Cardiac muscle cell (in vitro differentiated cells and primary cell): ENCODE measurements at regions not wholly inside any gene's neighbourhood (a gene's known extent, or its start where the extent isn't known, plus 50 kb on each side); places are given as distances from the start of the nearest gene placed in this dataset.
A peak's percentile ranks its signal among the peaks of the same experiment; 100 is the strongest.

Experiments used
- DNase-seq, 2 donors: peaks; one replicate each; pipeline versions ENCODE4 v3.0.0 to v3.0.0-alpha.2; 2010 to 2017; ENCODE audit warnings: low read depth in 1 of 2, low spot score in 1 of 2
- H3K27ac ChIP-seq: fragments of 200-600 bp; sonication (generic); 2 replicates; pipeline ENCODE4 v1.5.1; 2016
- H3K27me3 ChIP-seq: fragments of 200-600 bp; sonication (generic); 2 replicates; pipeline ENCODE4 v1.6.0; 2016; ENCODE audit warnings: control low read depth
- H3K36me3 ChIP-seq: fragments of 200-600 bp; sonication (generic); 2 replicates; pipeline ENCODE4 v1.5.1; 2016; ENCODE audit warnings: control low read depth
- H3K4me1 ChIP-seq: fragments of 200-600 bp; sonication (generic); 2 replicates; pipeline ENCODE4 v1.8.1; 2017; ENCODE audit warnings: low read depth, mild to moderate bottlenecking, mixed run types
- H3K4me3 ChIP-seq: fragments of 200-600 bp; sonication (generic); 2 replicates; pipeline ENCODE4 v1.5.1; 2016; ENCODE audit warnings: mild to moderate bottlenecking
- H3K9me3 ChIP-seq: fragments of 200-600 bp; sonication (generic); 2 replicates; pipeline ENCODE4 v1.5.1; 2017; ENCODE audit warnings: low read depth, mild to moderate bottlenecking, control low read depth
- CTCF ChIP-seq: IDR thresholded peaks from 2 replicates; pipeline ENCODE4 v1.5.1; 2012; ENCODE audit warnings: low read depth, mild to moderate bottlenecking, low read length

- DNase-seq = no peak
- H3K27me3 ChIP-seq = no peaks in the 10 kb centered on the region
- TF ChIP-seq CTCF = no peak
These were observed 1788.1 kb downstream of the BRINP3 start for GRCh38 chr1:188689542-188689941.

GRCh38 chr1:188700116-188700515 is 1777.5 kb downstream of the BRINP3 start:
- no peaks in the 10 kb centered on the region for H3K4me1 ChIP-seq
- no peak for DNase-seq
- no peak for TF ChIP-seq CTCF
- no peak overlapping the region for H3K27ac ChIP-seq
- H3K27me3 ChIP-seq = no peaks in the 10 kb centered on the region
- H3K36me3 ChIP-seq = no peaks in the 10 kb centered on the region
- no peaks in the 10 kb centered on the region for H3K9me3 ChIP-seq
- H3K4me3 ChIP-seq = no peak overlapping the region

More at GRCh38 chr1:188689542-188689941, 1788.1 kb downstream of the BRINP3 start:
- no peak overlapping the region for H3K4me3 ChIP-seq
- H3K36me3 ChIP-seq = no peaks in the 10 kb centered on the region
- H3K4me1 ChIP-seq = no peaks in the 10 kb centered on the region
- H3K9me3 ChIP-seq = no peaks in the 10 kb centered on the region
- H3K27ac ChIP-seq = no peak overlapping the region

- Histone ChIP-seq H3K27me3 (no peaks in the 10 kb centered on the region), H3K4me1 (no peaks in the 10 kb centered on the region), H3K9me3 (no peaks in the 10 kb centered on the region), H3K4me3 (no peak overlapping the region), H3K27ac (no peak overlapping the region), H3K36me3 (no peaks in the 10 kb centered on the region)
- DNase-seq = peak in 1 of 2 donors; percentile 32
- no peak for TF ChIP-seq CTCF
These were observed 1770.9 kb downstream of the BRINP3 start for GRCh38 chr1:188706742-188707141.

GRCh38 chr1:188708795-188709535 is 1768.7 kb downstream of the BRINP3 start:
- TF ChIP-seq CTCF = no peak
- no peaks in the 10 kb centered on the region for H3K9me3 ChIP-seq
- H3K27ac ChIP-seq = no peak overlapping the region
- H3K4me3 ChIP-seq = no peak overlapping the region
- H3K27me3 ChIP-seq = no peaks in the 10 kb centered on the region
- peak in 1 of 2 donors; percentile 21 for DNase-seq
- no peaks in the 10 kb centered on the region for H3K4me1 ChIP-seq
- H3K36me3 ChIP-seq = no peaks in the 10 kb centered on the region

GRCh38 chr1:188715566-188715965 is 1762.1 kb downstream of the BRINP3 start:
- DNase-seq = peak in 1 of 2 donors; percentile 10
- Histone ChIP-seq H3K27ac (no peak overlapping the region), H3K4me3 (no peak overlapping the region), H3K9me3 (no peaks in the 10 kb centered on the region), H3K36me3 (no peaks in the 10 kb centered on the region), H3K4me1 (no peaks in the 10 kb centered on the region), H3K27me3 (no peaks in the 10 kb centered on the region)
- TF ChIP-seq CTCF = no peak
